T-helper 17 cell (primary cell): ENCODE measurements at regions not wholly inside any gene's neighbourhood (a gene's known extent, or its start where the extent isn't known, plus 50 kb on each side); places are given as distances from the start of the nearest gene placed in this dataset.

ENCODE experiments used
- ATAC-seq: fragments of 150-1000 bp; cut with Tn5 transposase; 2 replicates; pipeline ENCODE4 v1.10.0; 2021; ENCODE audit warnings: mild to moderate bottlenecking, moderate library complexity
- DNase-seq, 3 donors: peaks; one replicate each; pipeline versions ENCODE4 v3.0.0 to v3.0.0-alpha.2; 2020 to 2021
- H3K9me3 ChIP-seq: one replicate; pipeline ENCODE4 v1.7.0; 2013; ENCODE audit warnings: low read length, mild to moderate bottlenecking; ENCODE audit not compliant: control insufficient read depth, poor library complexity, severe bottlenecking
- H3K27ac Mint-ChIP-seq: one replicate; pipeline ENCODE4 v1.8.0; 2022; ENCODE audit warnings: mild to moderate bottlenecking, moderate library complexity, mixed read lengths
- H3K27me3 Mint-ChIP-seq: one replicate; pipeline ENCODE4 v1.8.0; 2022; ENCODE audit warnings: mixed read lengths
- H3K36me3 Mint-ChIP-seq: one replicate; pipeline ENCODE4 v1.8.0; 2022; ENCODE audit warnings: low read depth, mixed read lengths
- H3K4me1 Mint-ChIP-seq: one replicate; pipeline ENCODE4 v1.8.0; 2022; ENCODE audit warnings: mild to moderate bottlenecking, mixed read lengths
- H3K4me3 Mint-ChIP-seq: one replicate; pipeline ENCODE4 v1.8.0; 2022; ENCODE audit warnings: mild to moderate bottlenecking, moderate library complexity, mixed read lengths

DNA sequence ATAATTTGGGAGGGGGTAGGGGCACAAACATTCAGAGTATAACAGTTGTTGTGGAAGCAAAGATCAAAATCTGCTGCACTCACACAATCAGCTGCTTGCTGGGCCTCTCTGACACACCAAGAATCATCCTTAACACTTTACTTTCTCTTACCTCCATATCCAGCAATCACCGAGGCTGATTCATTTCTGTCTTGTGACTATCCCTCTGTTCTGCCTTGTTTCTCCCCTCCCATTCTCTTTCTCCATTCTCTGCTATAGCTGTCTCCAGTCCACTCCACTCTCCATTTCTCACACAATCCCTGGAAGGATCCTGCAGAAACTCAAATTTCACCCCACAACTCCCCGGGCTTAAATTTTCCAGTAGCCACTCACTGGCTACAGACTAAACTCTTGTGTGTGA, 91.8 kb upstream of the NGF start:
- Mint-ChIP-seq H3K4me1 (no peaks in the 10 kb centered on the region), H3K36me3 (no peaks in the 10 kb centered on the region), H3K4me3 (no peak overlapping the region), H3K27me3 (peaks cover 23% of the 10 kb centered on the region), H3K27ac (no peak overlapping the region)
- DNase-seq (no peak), ATAC-seq (no peak)
- no peaks in the 10 kb centered on the region for H3K9me3 ChIP-seq

DNA sequence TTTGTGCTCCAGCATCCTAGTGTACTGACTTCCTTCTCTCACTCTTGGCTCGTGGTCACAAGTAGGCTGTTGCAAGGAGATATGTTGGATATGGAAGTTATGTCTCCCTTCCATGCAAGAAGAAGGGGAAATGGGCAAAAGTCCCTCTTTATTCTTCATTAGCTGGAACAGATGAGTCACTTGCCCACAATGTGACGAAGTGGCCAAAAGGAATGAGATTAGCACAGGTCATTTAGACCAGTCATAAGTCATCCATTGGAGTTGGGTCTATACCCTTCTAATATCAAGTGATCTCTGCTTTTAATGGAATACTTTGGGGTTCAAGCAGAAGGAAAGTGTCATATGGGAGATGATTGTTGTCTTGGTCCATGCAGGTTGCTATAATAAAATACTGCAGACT, 91.2 kb upstream of the NGF start:
- peaks cover 21% of the 10 kb centered on the region for H3K27me3 Mint-ChIP-seq
- H3K27ac Mint-ChIP-seq = no peak overlapping the region
- no peak for DNase-seq

GRCh38 chr1:115428676-115429075, 90.6 kb upstream of the NGF start:
- ATAC-seq (no peak), DNase-seq (no peak)
- Mint-ChIP-seq H3K4me3 (no peak overlapping the region), H3K27me3 (peaks cover 26% of the 10 kb centered on the region), H3K36me3 (no peaks in the 10 kb centered on the region), H3K4me1 (no peaks in the 10 kb centered on the region), H3K27ac (no peak overlapping the region)
- no peaks in the 10 kb centered on the region for H3K9me3 ChIP-seq

More for the DNA sequence above, 91.2 kb upstream of the NGF start:
- H3K9me3 ChIP-seq = no peaks in the 10 kb centered on the region
- no peaks in the 10 kb centered on the region for H3K36me3 Mint-ChIP-seq
- no peak overlapping the region for H3K4me3 Mint-ChIP-seq
- H3K4me1 Mint-ChIP-seq = no peaks in the 10 kb centered on the region
- no peak for ATAC-seq

DNA sequence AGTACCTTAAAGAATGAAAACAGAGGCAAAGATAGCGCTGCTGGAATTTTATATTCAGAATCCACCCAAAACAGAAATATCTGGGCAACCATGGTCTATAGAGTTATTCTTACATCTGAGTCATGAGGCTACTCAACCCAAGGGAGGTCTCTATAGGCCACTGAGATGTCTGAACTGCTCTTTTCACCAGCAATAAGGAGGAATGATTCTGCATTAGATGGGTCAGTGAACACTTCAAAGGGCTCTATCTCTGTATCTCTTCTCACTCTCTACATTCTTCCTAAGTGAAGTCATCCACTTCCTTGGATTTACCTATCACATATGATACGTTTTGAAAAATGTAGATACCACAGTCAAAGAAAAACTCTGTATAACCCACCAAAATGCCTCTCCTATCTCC, 90.2 kb upstream of the NGF start:
- H3K27me3 Mint-ChIP-seq = peaks cover 26% of the 10 kb centered on the region
- ATAC-seq = no peak
- no peak for DNase-seq
- no peaks in the 10 kb centered on the region for H3K4me1 Mint-ChIP-seq
- H3K36me3 Mint-ChIP-seq = no peaks in the 10 kb centered on the region
- no peaks in the 10 kb centered on the region for H3K9me3 ChIP-seq
- H3K4me3 Mint-ChIP-seq = no peak overlapping the region
- no peak overlapping the region for H3K27ac Mint-ChIP-seq

DNA sequence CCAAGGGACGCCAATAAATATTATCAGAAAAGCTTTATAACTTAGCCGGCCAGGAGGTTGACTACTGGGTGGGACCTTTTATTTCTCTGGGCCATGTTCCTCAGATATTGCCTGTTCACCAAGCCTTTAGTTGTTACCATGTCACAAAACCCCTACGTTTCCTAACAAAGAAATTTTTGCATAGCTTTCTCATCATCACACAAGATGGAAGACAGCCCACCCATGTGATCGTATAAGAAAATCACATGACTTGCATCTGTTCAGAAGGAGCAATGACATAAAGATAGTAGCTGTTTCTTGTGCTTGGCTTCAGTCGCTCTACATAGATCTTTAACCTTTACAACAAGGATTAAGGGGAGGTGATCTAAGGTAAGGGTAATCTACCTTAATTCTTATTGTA, 88.9 kb upstream of the NGF start:
- no peaks in the 10 kb centered on the region for H3K4me1 Mint-ChIP-seq
- ATAC-seq (no peak), DNase-seq (no peak)
- H3K36me3 Mint-ChIP-seq = no peaks in the 10 kb centered on the region
- peaks cover 28% of the 10 kb centered on the region for H3K27me3 Mint-ChIP-seq
- no peaks in the 10 kb centered on the region for H3K9me3 ChIP-seq
- no peak overlapping the region for H3K27ac Mint-ChIP-seq
- H3K4me3 Mint-ChIP-seq = no peak overlapping the region

DNA sequence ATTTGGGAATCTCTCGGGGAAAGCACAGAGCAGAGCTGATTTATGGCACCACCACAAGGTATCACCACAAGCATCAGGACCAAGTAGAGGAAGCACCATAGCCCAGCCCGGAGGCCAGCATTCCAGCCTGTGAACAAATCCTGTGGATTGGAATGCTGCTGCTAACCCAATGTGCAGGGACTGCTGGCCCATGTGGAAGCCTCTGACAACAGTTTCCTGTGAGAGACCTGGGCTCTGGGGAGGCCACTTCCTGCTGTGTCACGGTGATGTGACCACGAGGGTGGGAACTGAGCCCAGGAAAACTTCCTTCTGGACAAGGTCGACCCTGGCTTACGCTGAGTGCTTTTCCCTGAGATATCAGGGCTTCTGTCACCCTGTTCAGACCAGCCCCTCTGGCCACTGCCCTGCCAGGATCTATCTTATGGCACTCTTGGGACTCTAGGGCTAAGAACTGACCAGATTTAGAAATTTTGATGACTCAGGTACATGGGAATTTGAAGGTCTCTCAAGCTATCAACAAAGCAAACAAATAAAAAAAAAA, 88.3 kb upstream of the NGF start:
- H3K4me3 Mint-ChIP-seq = no peak overlapping the region

DNA sequence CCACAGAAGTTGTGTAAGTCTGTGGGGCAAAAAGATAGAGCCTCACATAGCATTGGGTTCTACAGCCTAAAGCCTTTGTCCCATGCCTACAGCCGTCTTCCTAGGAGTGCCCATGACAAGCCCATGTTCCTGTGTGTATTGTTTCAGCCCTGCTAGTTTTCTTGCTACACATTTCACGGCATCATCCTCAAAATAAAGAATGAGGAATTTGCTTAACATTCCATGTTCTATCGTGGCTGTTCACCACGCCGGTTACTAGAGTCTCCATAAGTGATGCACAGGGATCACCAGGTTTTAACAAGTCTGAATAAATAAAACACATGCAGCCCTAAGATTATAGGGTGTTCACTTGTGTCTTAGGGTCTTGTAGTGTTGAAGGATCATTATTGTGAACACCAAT, 87.4 kb upstream of the NGF start:
- H3K9me3 ChIP-seq = no peaks in the 10 kb centered on the region
- Mint-ChIP-seq H3K4me3 (no peak overlapping the region), H3K36me3 (no peaks in the 10 kb centered on the region), H3K27ac (no peak overlapping the region), H3K4me1 (no peaks in the 10 kb centered on the region), H3K27me3 (peaks cover 22% of the 10 kb centered on the region)
- DNase-seq = no peak
- no peak for ATAC-seq

More for the DNA sequence above, 88.3 kb upstream of the NGF start:
- DNase-seq (no peak), ATAC-seq (no peak)
- Mint-ChIP-seq H3K27ac (no peak overlapping the region), H3K36me3 (no peaks in the 10 kb centered on the region), H3K27me3 (peaks cover 28% of the 10 kb centered on the region), H3K4me1 (no peaks in the 10 kb centered on the region)
- no peaks in the 10 kb centered on the region for H3K9me3 ChIP-seq

DNA sequence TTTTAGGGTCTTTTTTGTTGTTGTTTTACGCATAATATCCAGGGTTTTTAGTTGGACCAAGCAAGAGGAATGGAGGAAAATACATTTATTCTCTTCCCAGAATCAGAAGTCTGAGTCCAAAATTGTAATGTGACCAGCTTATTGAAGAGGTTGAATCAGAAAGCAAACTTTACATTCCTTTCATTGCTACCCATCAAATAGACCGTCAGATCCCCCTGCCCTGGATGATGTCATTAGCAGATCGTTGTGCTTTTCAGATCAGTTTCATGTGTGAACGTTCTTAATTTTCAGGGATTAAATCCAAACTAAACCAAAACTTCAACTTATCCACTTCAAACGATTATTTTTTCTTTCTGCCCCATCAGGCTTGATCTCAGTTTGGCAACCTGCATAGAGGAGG, 85.7 kb upstream of the NGF start:
- no peak for ATAC-seq
- peaks cover 22% of the 10 kb centered on the region for H3K27me3 Mint-ChIP-seq
- no peaks in the 10 kb centered on the region for H3K4me1 Mint-ChIP-seq
- H3K4me3 Mint-ChIP-seq = no peak overlapping the region
- H3K9me3 ChIP-seq = no peaks in the 10 kb centered on the region
- no peak for DNase-seq
- no peaks in the 10 kb centered on the region for H3K36me3 Mint-ChIP-seq
- H3K27ac Mint-ChIP-seq = no peak overlapping the region

- ATAC-seq = no peak
- Mint-ChIP-seq H3K27me3 (peaks cover 16% of the 10 kb centered on the region), H3K27ac (no peak overlapping the region), H3K4me3 (no peak overlapping the region), H3K4me1 (no peaks in the 10 kb centered on the region), H3K36me3 (no peaks in the 10 kb centered on the region)
- no peaks in the 10 kb centered on the region for H3K9me3 ChIP-seq
- DNase-seq = no peak
Measured at GRCh38 chr1:115419571-115419970, 81.5 kb upstream of the NGF start.

DNA sequence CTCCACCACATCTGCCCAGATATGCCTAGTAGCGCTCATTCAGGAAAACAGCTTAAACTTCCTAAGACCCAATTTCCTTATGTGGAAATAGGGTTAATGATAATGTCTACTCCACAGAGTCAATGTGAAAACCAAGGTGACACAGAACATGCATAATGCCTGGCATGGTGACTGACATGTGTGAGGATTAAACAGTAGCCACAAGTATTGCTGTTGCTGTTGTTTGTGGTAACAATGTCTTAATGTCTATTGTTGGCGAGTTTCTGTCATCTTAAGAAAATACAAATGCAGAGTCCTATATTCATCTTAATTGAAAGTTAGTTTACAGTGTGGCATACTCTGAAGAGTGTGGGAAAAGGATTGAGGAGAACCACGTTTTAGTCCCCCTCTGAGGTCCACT, 75.6 kb upstream of the NGF start:
- H3K4me3 Mint-ChIP-seq = no peak overlapping the region
- ATAC-seq (no peak), DNase-seq (no peak)
- no peaks in the 10 kb centered on the region for H3K27me3 Mint-ChIP-seq
- no peaks in the 10 kb centered on the region for H3K9me3 ChIP-seq
- no peaks in the 10 kb centered on the region for H3K4me1 Mint-ChIP-seq
- H3K27ac Mint-ChIP-seq = no peak overlapping the region
- no peaks in the 10 kb centered on the region for H3K36me3 Mint-ChIP-seq

GRCh38 chr1:115413208-115413607, 75.2 kb upstream of the NGF start:
- DNase-seq = no peak
- no peaks in the 10 kb centered on the region for H3K4me1 Mint-ChIP-seq
- H3K9me3 ChIP-seq = no peaks in the 10 kb centered on the region
- no peak overlapping the region for H3K4me3 Mint-ChIP-seq
- H3K27ac Mint-ChIP-seq = no peak overlapping the region
- H3K27me3 Mint-ChIP-seq = peaks cover 4% of the 10 kb centered on the region
- H3K36me3 Mint-ChIP-seq = no peaks in the 10 kb centered on the region
- ATAC-seq = no peak

DNA sequence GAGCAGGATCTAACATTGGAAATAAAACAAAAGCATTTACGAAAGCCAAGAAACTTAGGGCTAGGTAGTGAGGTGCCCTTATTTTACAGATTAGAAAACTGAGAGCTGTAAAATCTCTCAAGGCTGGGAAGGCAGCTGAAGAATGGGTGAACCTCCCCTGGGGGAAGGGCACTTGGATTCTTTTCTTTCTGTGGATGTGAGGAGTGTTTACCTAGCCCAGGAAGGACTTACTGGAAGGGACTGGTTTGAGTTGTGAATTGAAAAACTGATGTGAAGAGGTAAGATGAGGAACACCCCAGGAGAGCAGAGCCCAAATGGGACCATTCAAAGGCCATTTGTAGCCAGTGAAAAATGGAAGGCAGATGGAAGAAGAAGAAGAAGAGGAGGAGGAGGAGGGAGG, 74.7 kb upstream of the NGF start:
- no peaks in the 10 kb centered on the region for H3K36me3 Mint-ChIP-seq
- H3K4me3 Mint-ChIP-seq = no peak overlapping the region
- H3K9me3 ChIP-seq = no peaks in the 10 kb centered on the region
- peaks cover 8% of the 10 kb centered on the region for H3K27me3 Mint-ChIP-seq
- ATAC-seq = no peak
- H3K27ac Mint-ChIP-seq = no peak overlapping the region
- no peaks in the 10 kb centered on the region for H3K4me1 Mint-ChIP-seq
- DNase-seq = no peak

DNA sequence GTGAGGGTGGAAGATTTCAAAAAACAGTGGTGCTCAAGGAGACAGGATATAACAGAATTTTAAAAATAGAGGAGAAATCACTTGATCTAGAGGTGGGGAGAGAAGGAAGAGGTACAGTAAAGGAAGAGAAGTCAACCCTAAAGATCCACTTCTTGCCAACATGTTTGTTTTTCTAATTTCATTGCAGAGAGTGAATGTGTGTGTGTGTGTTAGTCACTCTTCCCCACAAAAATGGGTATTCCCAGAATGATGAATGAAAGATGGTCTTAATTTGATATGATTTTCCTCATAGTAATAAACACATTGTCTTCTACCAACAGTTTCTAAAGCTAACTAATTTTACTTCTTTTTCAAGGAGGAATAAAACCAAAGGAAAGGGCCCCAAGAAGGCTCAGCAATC, 74.2 kb upstream of the NGF start:
- ATAC-seq = no peak
- no peaks in the 10 kb centered on the region for H3K9me3 ChIP-seq
- Mint-ChIP-seq H3K27me3 (peaks cover 10% of the 10 kb centered on the region), H3K36me3 (no peaks in the 10 kb centered on the region), H3K27ac (no peak overlapping the region), H3K4me1 (no peaks in the 10 kb centered on the region), H3K4me3 (no peak overlapping the region)
- DNase-seq = no peak

GRCh38 chr1:115411371-115412063, 73.5 kb upstream of the NGF start:
- H3K9me3 ChIP-seq = no peaks in the 10 kb centered on the region
- H3K4me3 Mint-ChIP-seq = no peak overlapping the region
- no peak overlapping the region for H3K27ac Mint-ChIP-seq
- no peak for ATAC-seq
- H3K27me3 Mint-ChIP-seq = peaks cover 10% of the 10 kb centered on the region
- no peaks in the 10 kb centered on the region for H3K4me1 Mint-ChIP-seq
- DNase-seq = no peak
- no peaks in the 10 kb centered on the region for H3K36me3 Mint-ChIP-seq
